PFSK-1 (cell line): ENCODE measurements at regions not wholly inside any gene's neighbourhood (a gene's known extent, or its start where the extent isn't known, plus 50 kb on each side); places are given as distances from the start of the nearest gene placed in this dataset.

Experiments
- POLR2AphosphoS5 ChIP-seq: IDR thresholded peaks from 2 replicates; pipeline ENCODE4 v1.6.1; 2012; ENCODE audit warnings: low read depth, mild to moderate bottlenecking, control low read depth, low read length, moderate library complexity
- TAF1 ChIP-seq: IDR thresholded peaks from 2 replicates; pipeline ENCODE4 v1.6.1; 2012; ENCODE audit warnings: low read length, control low read depth, borderline replicate concordance; ENCODE audit not compliant: insufficient read depth
- TF ChIP-seq, protein P1 (sequence below), 2 experiments: IDR thresholded peaks; 2 replicates each; pipeline versions ENCODE4 v1.6.1 to v1.8.0; 2011 to 2012; ENCODE audit warnings: low read depth in 2 of 2, low read length in 2 of 2, control low read depth in 1 of 2, inconsistent platforms in 1 of 2, mild to moderate bottlenecking in 1 of 2, moderate library complexity in 1 of 2; ENCODE audit not compliant: insufficient read depth in 1 of 2

GRCh38 chrX:13147733-13148132 is 103.3 kb upstream of the FAM9C start:
- TF ChIP-seq, protein P1, sequence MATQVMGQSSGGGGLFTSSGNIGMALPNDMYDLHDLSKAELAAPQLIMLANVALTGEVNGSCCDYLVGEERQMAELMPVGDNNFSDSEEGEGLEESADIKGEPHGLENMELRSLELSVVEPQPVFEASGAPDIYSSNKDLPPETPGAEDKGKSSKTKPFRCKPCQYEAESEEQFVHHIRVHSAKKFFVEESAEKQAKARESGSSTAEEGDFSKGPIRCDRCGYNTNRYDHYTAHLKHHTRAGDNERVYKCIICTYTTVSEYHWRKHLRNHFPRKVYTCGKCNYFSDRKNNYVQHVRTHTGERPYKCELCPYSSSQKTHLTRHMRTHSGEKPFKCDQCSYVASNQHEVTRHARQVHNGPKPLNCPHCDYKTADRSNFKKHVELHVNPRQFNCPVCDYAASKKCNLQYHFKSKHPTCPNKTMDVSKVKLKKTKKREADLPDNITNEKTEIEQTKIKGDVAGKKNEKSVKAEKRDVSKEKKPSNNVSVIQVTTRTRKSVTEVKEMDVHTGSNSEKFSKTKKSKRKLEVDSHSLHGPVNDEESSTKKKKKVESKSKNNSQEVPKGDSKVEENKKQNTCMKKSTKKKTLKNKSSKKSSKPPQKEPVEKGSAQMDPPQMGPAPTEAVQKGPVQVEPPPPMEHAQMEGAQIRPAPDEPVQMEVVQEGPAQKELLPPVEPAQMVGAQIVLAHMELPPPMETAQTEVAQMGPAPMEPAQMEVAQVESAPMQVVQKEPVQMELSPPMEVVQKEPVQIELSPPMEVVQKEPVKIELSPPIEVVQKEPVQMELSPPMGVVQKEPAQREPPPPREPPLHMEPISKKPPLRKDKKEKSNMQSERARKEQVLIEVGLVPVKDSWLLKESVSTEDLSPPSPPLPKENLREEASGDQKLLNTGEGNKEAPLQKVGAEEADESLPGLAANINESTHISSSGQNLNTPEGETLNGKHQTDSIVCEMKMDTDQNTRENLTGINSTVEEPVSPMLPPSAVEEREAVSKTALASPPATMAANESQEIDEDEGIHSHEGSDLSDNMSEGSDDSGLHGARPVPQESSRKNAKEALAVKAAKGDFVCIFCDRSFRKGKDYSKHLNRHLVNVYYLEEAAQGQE (IDR thresholded peaks at IDR 0.05; ENCODE audit: insufficient read depth in 1 of 2, low read depth in 2 of 2, low read length in 2 of 2), result no peak
- TF ChIP-seq POLR2AphosphoS5 (no peak), TAF1 (no peak)
